Right cardiac atrium (tissue), 5 donors: ENCODE measurements at regions not wholly inside any gene's neighbourhood (a gene's known extent, or its start where the extent isn't known, plus 50 kb on each side); places are given as distances from the start of the nearest gene placed in this dataset.
A peak's percentile ranks its signal among the peaks of the same experiment; 100 is the strongest.

ENCODE experiments used
- ATAC-seq, 2 donors: fragments of 200-7000 bp; cut with Tn5 transposase; one replicate each; pipeline versions ENCODE4 v1.8.0 to v1.9.1; 2020; ENCODE audit warnings: moderate library complexity in 2 of 2, mild to moderate bottlenecking in 1 of 2
- DNase-seq, 3 donors: peaks; one replicate each; pipeline ENCODE4 v3.0.0-alpha.2; 2020
- H3K27ac ChIP-seq: one replicate; pipeline ENCODE4 v1.5.1; 2013; ENCODE audit warnings: mild to moderate bottlenecking, low read length, control low read depth, moderate library complexity
- H3K27me3 ChIP-seq: one replicate; pipeline ENCODE4 v1.6.1; 2013; ENCODE audit not compliant: control insufficient read depth, insufficient read depth
- H3K4me1 ChIP-seq: one replicate; pipeline ENCODE4 v1.6.1; 2013; ENCODE audit warnings: low read length; ENCODE audit not compliant: control insufficient read depth, insufficient read depth
- H3K4me3 ChIP-seq: one replicate; pipeline ENCODE4 v1.5.1; 2013; ENCODE audit warnings: low read length, control low read depth
- H3K9me3 ChIP-seq: one replicate; pipeline ENCODE4 v1.6.1; 2013; ENCODE audit warnings: low read length; ENCODE audit not compliant: control insufficient read depth
- WGBS: extraction: QIAGEN DNeasy Blood & Tissue Kit; methylation state at CpG from one replicate; pipeline ENCODE4 v1.1.7; 2013; 5-methylcytosine and 5-hydroxymethylcytosine counted together
- intact Hi-C, 4 donors: fragments of 100-400 bp; cut with DNase I; formaldehyde crosslinking; loops; one replicate each; pipeline versions ENCODE4 v1.11.0 to v1.14.0; 2022 to 2023
- donor health status: healthy with polysubstance abuse.
- donor health status: DM: no; HTN: yes; CAD: no.
- donor health status: DM: no; HTN: no; CAD: no.
- donor health status: DM: no; HTN: yes; CAD: no; lungs with severe emphysema.
- donor health status: DM: yes; HTN: yes; CAD: no.

GRCh38 chr10:20627946-20628507, 269.1 kb downstream of the NEBL start:
- Histone ChIP-seq H3K27me3 (no peaks in the 10 kb centered on the region), H3K27ac (no peak overlapping the region), H3K4me1 (no peaks in the 10 kb centered on the region), H3K9me3 (no peaks in the 10 kb centered on the region), H3K4me3 (no peak overlapping the region)
- 57% methylated on average over 3 of the region's 3 CpGs for whole genome bisulfite sequencing
- intact Hi-C loops, result no loop called here
- DNase-seq (no peak), ATAC-seq (no peak)

- no peak overlapping the region for H3K27ac ChIP-seq
Measured at GRCh38 chr10:20627087-20627486, 270.0 kb downstream of the NEBL start.

GRCh38 chr10:20625868-20626267, 271.2 kb downstream of the NEBL start:
- Histone ChIP-seq H3K4me3 (no peak overlapping the region), H3K9me3 (no peaks in the 10 kb centered on the region), H3K27me3 (no peaks in the 10 kb centered on the region), H3K27ac (no peak overlapping the region), H3K4me1 (no peaks in the 10 kb centered on the region)
- DNase-seq (no peak), ATAC-seq (no peak)
- intact Hi-C loops, result no loop called here
- WGBS, result 44% methylated on average over 1 of the region's 1 CpG

More at GRCh38 chr10:20627087-20627486, 270.0 kb downstream of the NEBL start:
- WGBS, result 59% methylated on average over 1 of the region's 1 CpG
- ATAC-seq (no peak), DNase-seq (no peak)
- H3K9me3 ChIP-seq, result no peaks in the 10 kb centered on the region
- H3K27me3 ChIP-seq, result no peaks in the 10 kb centered on the region
- intact Hi-C loops, result no loop called here
- no peaks in the 10 kb centered on the region for H3K4me1 ChIP-seq
- H3K4me3 ChIP-seq, result no peak overlapping the region

GRCh38 chr10:20624642-20625041, 272.5 kb downstream of the NEBL start:
- WGBS, result 70% methylated on average over 4 of the region's 4 CpGs
- Histone ChIP-seq H3K9me3 (no peaks in the 10 kb centered on the region), H3K4me3 (no peak overlapping the region), H3K4me1 (no peaks in the 10 kb centered on the region), H3K27ac (no peak overlapping the region), H3K27me3 (no peaks in the 10 kb centered on the region)
- intact Hi-C loops, result no loop called here
- DNase-seq (peak; percentile 20 to 59 (median 46)), ATAC-seq (peak; percentile 50 to 67)

- DNase-seq, result no peak
- no peak for ATAC-seq
- H3K27ac ChIP-seq, result no peak overlapping the region
- intact Hi-C loops, result no loop called here
- H3K9me3 ChIP-seq, result no peaks in the 10 kb centered on the region
- no peaks in the 10 kb centered on the region for H3K27me3 ChIP-seq
- no peak overlapping the region for H3K4me3 ChIP-seq
- H3K4me1 ChIP-seq, result no peaks in the 10 kb centered on the region
Measured at GRCh38 chr10:20623546-20623945, 273.6 kb downstream of the NEBL start.

- H3K27ac ChIP-seq, result no peak overlapping the region
- no peaks in the 10 kb centered on the region for H3K27me3 ChIP-seq
- ATAC-seq (no peak), DNase-seq (no peak)
- H3K9me3 ChIP-seq, result no peaks in the 10 kb centered on the region
- intact Hi-C loops, result no loop called here
- H3K4me3 ChIP-seq, result no peak overlapping the region
- no peaks in the 10 kb centered on the region for H3K4me1 ChIP-seq
- WGBS, result 44% methylated on average over 6 of the region's 6 CpGs
Measured at GRCh38 chr10:20622531-20623211, 274.4 kb downstream of the NEBL start.

GRCh38 chr10:20620981-20621380, 276.1 kb downstream of the NEBL start:
- Histone ChIP-seq H3K27me3 (no peaks in the 10 kb centered on the region), H3K4me3 (no peak overlapping the region), H3K9me3 (no peaks in the 10 kb centered on the region), H3K27ac (no peak overlapping the region), H3K4me1 (no peaks in the 10 kb centered on the region)
- DNase-seq (no peak), ATAC-seq (no peak)
- intact Hi-C loops, result no loop called here
- 89% methylated on average over 2 of the region's 2 CpGs for WGBS

- Histone ChIP-seq H3K4me1 (no peaks in the 10 kb centered on the region), H3K4me3 (no peak overlapping the region), H3K27ac (no peak overlapping the region), H3K9me3 (no peaks in the 10 kb centered on the region), H3K27me3 (no peaks in the 10 kb centered on the region)
- ATAC-seq (no peak), DNase-seq (no peak)
- intact Hi-C loops, result no loop called here
- 89% methylated on average over 3 of the region's 3 CpGs for WGBS
Measured at GRCh38 chr10:20618011-20618547, 279.0 kb downstream of the NEBL start.

GRCh38 chr10:20616918-20617810, 279.9 kb downstream of the NEBL start:
- H3K4me1 ChIP-seq, result no peaks in the 10 kb centered on the region
- H3K27ac ChIP-seq, result no peak overlapping the region
- H3K4me3 ChIP-seq, result no peak overlapping the region
- intact Hi-C loops, result no loop called here
- H3K27me3 ChIP-seq, result no peaks in the 10 kb centered on the region
- DNase-seq (no peak), ATAC-seq (peak in 1 of 2 donors; percentile 50)
- WGBS, result 67% methylated on average over 12 of the region's 12 CpGs
- H3K9me3 ChIP-seq, result no peaks in the 10 kb centered on the region

GRCh38 chr10:20616056-20616671, 280.9 kb downstream of the NEBL start:
- H3K4me3 ChIP-seq, result no peak overlapping the region
- DNase-seq, result no peak
- no peaks in the 10 kb centered on the region for H3K27me3 ChIP-seq
- no peaks in the 10 kb centered on the region for H3K9me3 ChIP-seq
- no peaks in the 10 kb centered on the region for H3K4me1 ChIP-seq
- no peak for ATAC-seq
- intact Hi-C loops, result no loop called here
- no peak overlapping the region for H3K27ac ChIP-seq
- 96% methylated on average over 3 of the region's 3 CpGs for WGBS

GRCh38 chr10:20615395-20615794, 281.7 kb downstream of the NEBL start:
- Histone ChIP-seq H3K27ac (no peak overlapping the region), H3K27me3 (no peaks in the 10 kb centered on the region), H3K4me3 (no peak overlapping the region), H3K9me3 (no peaks in the 10 kb centered on the region), H3K4me1 (no peaks in the 10 kb centered on the region)
- DNase-seq (no peak), ATAC-seq (no peak)
- WGBS, result 74% methylated on average over 1 of the region's 1 CpG
- intact Hi-C loops, result no loop called here
